Heart right ventricle (tissue), 16 donors: ENCODE measurements at regions not wholly inside any gene's neighbourhood (a gene's known extent, or its start where the extent isn't known, plus 50 kb on each side); places are given as distances from the start of the nearest gene placed in this dataset.

Experiments used
- ATAC-seq, 8 donors: fragments of 200-7000 bp; cut with Tn5 transposase; one replicate each; pipeline ENCODE4 v1.9.1; 2020; ENCODE audit warnings: mild to moderate bottlenecking in 8 of 8, moderate library complexity in 8 of 8, moderate number of reproducible peaks in 1 of 8
- DNase-seq, 2 donors: peaks; one replicate each; pipeline ENCODE4 v3.0.0-alpha.2; 2020
- H3K27ac ChIP-seq, 10 donors: fragments of 200-600 bp; sonication (generic) in 2 of 10; one replicate each; pipeline versions ENCODE4 v1.5.0 to v1.8.0; 2020 to 2022; ENCODE audit warnings: mild to moderate bottlenecking in 3 of 10
- H3K27me3 ChIP-seq, 7 donors: fragments of 200-600 bp; one replicate each; pipeline ENCODE4 v1.8.0; 2021 to 2022; ENCODE audit warnings: mild to moderate bottlenecking in 2 of 7
- H3K36me3 ChIP-seq, 9 donors: fragments of 200-600 bp; sonication (generic) in 1 of 9; one replicate each; pipeline versions ENCODE4 v1.5.0 to v1.8.0; 2020 to 2022; ENCODE audit warnings: mild to moderate bottlenecking in 2 of 9
- H3K4me1 ChIP-seq, 9 donors: fragments of 200-600 bp; sonication (generic) in 1 of 9; one replicate each; pipeline versions ENCODE4 v1.5.0 to v1.8.0; 2020 to 2022; ENCODE audit warnings: mild to moderate bottlenecking in 4 of 9
- H3K4me3 ChIP-seq, 10 donors: fragments of 200-600 bp; sonication (generic) in 2 of 10; one replicate each; pipeline versions ENCODE4 v1.5.0 to v1.8.0; 2020 to 2022; ENCODE audit warnings: mild to moderate bottlenecking in 7 of 10, moderate library complexity in 2 of 10
- H3K9me3 ChIP-seq, 11 donors: fragments of 200-600 bp in 10 of 11; sonication (generic) in 2 of 11; one replicate each; pipeline versions ENCODE4 v1.5.0 to v1.8.0; 2013 to 2022; ENCODE audit warnings: mild to moderate bottlenecking in 2 of 11, control low read depth in 1 of 11, moderate library complexity in 1 of 11
- WGBS, 2 donors: extraction: QIAGEN DNeasy Blood & Tissue Kit; methylation state at CpG; one replicate each; pipeline ENCODE4 v1.1.7; 2013; ENCODE audit warnings: inconsistent platforms in 1 of 2; 5-methylcytosine and 5-hydroxymethylcytosine counted together
- intact Hi-C, 10 donors: fragments of 100-400 bp; cut with DNase I; formaldehyde crosslinking; loops; one replicate each; pipeline versions ENCODE4 v1.11.1 to v1.14.2; 2022
- TF ChIP-seq, protein P1 (sequence below), 9 donors: fragments of 200-600 bp; sonication (generic) in 2 of 9; IDR thresholded peaks; one replicate each; pipeline versions ENCODE4 v1.5.0 to v1.8.0; 2021 to 2022; ENCODE audit warnings: antibody characterized with exemption in 9 of 9, mild to moderate bottlenecking in 5 of 9, moderate library complexity in 1 of 9
- donor health status: Arrhythmogenic right ventricular cardiomyopathy.
- donor health status: ischemic (EF 13 %, LVEDD 7.1; RV severe dilation, severe dysfunction).
- donor health status: healthy with polysubstance abuse.
- donor health status: DM: no; HTN: yes; CAD: no.
- donor health status: DM: no; HTN: no; CAD: no.
- donor health status: ischemic (EF 25% LVEDD 6.9; RV normal size, moderate dysfunction).
- donor health status: ischemic (EF 25% LVEDD 5.7; RV mildly dilated, moderate dysfunction).
- donor health status: healthy.
- donor health status: DM: yes; HTN: yes; CAD: no.
- donor health status: Ischemic cardiomyopathy.
- donor health status: ischemic (EF 35%, LVEDD 5.7; RV mildly dilated, moderate dysfunction).
- donor health status: nonischemic (EF 11% LVEDD 7.7; RV severe dilation, severe dysfunction).
- donor health status: DM: yes; HTN: yes; CAD: no.
- donor health status: PGD.
- donor health status: ischemic (EF 29% LVEDD 5.4; RV normal size, mild dysfunction).
- donor health status: nonischemic (EF 23%, LVEDD 6.1; RV moderate dilation, normal function).

DNA sequence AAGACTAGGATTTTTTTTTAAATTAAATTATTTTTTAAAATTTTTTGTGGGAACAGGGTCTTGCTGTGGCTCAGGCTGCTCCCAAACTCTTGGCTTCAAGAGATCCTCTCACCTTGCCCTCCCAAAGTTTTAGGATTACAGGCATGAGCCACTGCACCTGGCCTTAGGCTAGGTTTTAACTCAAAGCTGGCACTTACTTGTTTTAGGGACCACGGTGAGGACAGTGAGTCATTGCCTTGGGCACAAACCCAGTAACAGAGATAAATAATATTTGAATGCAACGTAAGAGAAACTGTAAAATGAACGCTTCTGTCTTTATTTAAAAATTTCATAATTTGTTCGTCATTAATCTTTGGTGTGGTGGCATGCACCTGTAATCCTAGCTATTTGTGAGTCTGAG is 96.6 kb downstream of the GATA3 start:
- 82 to 88% methylated on average over 4 of the region's 4 CpGs for WGBS, 2 donors
- Histone ChIP-seq H3K36me3 (no peaks in the 10 kb centered on the region), H3K4me1 (no peaks in the 10 kb centered on the region), H3K27ac (no peak overlapping the region), H3K9me3 (no peaks in the 10 kb centered on the region), H3K4me3 (no peak overlapping the region), H3K27me3 (peaks cover 0 to 20% (median 7%) of the 10 kb centered on the region in 7 donors)
- DNase-seq (no peak), ATAC-seq (no peak)
- intact Hi-C loops = no loop called here
- TF ChIP-seq, protein P1, sequence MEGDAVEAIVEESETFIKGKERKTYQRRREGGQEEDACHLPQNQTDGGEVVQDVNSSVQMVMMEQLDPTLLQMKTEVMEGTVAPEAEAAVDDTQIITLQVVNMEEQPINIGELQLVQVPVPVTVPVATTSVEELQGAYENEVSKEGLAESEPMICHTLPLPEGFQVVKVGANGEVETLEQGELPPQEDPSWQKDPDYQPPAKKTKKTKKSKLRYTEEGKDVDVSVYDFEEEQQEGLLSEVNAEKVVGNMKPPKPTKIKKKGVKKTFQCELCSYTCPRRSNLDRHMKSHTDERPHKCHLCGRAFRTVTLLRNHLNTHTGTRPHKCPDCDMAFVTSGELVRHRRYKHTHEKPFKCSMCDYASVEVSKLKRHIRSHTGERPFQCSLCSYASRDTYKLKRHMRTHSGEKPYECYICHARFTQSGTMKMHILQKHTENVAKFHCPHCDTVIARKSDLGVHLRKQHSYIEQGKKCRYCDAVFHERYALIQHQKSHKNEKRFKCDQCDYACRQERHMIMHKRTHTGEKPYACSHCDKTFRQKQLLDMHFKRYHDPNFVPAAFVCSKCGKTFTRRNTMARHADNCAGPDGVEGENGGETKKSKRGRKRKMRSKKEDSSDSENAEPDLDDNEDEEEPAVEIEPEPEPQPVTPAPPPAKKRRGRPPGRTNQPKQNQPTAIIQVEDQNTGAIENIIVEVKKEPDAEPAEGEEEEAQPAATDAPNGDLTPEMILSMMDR (IDR thresholded peaks at IDR 0.05) = no peak

DNA sequence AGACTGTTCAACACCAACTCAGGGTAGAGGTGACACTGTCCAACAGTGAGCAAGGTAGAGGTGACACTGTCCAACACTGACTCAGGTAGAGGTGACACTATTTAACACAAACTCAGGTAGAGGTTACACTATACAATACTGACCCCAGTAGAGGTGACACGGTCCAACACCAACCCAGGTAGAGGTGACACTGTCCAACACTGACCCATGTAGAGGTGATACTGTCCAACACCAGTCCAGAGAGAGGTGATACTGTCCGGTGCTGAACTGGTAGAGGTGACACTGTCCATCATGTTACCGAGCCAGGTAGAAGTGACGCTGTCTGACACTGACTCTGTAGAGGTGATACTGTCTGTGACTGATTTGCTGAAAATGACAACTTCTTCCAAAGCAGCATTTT is 102.4 kb downstream of the GATA3 start:
- H3K27me3 ChIP-seq = peaks cover 0 to 6% (median 0%) of the 10 kb centered on the region in 7 donors
- no peak for ATAC-seq
- no peaks in the 10 kb centered on the region for H3K36me3 ChIP-seq
- H3K9me3 ChIP-seq = no peaks in the 10 kb centered on the region
- no peak for DNase-seq
- no peaks in the 10 kb centered on the region for H3K4me1 ChIP-seq
- H3K27ac ChIP-seq = no peak overlapping the region
- WGBS, 2 donors = 91 to 94% methylated on average over 4 of the region's 4 CpGs
- H3K4me3 ChIP-seq = no peak overlapping the region
- TF ChIP-seq, protein P1 (IDR thresholded peaks at IDR 0.05) = no peak
- intact Hi-C loops = no loop called here

DNA sequence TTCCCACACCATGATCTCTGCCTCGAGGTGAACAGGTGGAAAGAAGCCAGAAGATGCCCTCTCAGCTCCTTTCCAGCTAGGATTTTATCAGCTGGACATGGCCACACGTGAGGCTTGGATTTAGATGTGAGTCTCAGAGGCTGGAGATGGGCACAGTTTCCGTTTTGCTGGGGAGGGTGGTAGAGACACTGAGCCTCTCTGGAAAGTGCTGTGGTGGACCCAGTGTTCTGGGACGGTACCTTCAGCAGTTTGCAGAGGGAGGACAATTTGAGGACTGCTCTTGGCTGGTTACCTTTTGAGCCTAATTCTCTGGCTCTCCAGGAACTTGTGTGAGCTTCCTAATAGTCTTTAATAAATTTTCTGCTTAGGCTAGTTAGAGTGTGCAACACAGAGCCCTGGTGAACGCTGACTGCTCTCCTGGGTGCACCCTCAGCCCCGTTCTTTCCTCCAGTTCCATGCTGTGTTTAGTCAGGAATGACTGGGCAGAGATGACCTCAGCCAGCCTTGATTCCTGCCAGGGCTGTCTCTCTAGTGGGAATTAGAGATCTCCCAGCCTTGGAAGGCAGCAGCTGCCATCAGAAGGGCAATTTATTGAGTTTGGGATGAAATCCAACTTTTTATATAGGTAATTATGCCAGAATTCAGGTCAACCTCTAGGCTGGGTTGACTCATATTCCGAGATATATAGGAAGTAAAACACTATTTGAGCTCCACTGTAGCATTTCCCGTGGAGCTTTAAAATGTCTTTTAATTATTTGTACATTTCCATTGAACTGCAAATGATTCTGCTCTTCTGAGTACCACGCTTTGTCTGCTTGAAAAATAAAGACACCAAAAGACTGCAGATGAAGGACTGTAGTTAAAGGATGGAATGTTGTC is 103.9 kb downstream of the GATA3 start:
- no peaks in the 10 kb centered on the region for H3K4me1 ChIP-seq
- no peak for ATAC-seq
- intact Hi-C loops = no loop called here

DNA sequence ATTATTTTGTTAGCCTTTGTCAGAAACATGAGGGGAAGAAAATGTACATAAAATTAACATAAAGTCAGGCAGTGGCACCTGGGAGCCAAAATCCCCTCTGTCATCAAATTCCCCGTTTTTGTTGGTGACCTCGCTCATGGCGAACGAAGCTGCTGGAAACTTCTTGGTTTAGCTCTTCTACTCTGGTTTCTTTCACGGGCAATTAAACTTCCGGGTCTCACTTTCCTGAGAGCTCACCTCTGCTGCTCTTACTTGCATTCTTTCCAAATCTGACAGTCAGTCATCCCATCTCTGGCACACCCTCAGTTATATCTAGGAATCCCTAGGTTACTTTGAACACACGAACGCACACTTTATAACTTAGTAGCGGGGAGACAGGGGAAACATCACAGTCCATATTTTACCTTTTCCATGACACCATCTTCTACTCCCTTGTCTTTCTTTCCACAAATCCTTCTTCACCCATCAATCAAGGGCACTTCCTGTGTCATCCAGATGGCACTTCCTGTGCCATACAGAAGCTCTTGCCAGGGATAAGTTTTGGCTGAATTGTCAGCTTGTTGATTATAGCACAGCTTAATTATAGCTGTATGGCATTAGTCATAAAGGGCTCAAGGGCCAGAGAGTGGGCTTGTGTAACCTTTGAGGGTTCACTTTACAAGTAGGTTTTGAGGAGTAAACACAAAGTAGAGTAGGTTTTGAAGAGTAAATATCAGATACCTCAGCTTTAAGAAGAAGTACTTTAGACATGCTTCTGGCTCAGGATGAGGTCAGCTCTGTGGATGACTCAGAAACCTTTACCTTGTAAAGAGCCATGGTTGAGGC is 105.1 kb downstream of the GATA3 start:
- H3K4me1 ChIP-seq = no peaks in the 10 kb centered on the region
- peaks cover 0 to 3% (median 0%) of the 10 kb centered on the region in 7 donors for H3K27me3 ChIP-seq
- WGBS, 2 donors = 85 to 90% methylated on average over 9 of the region's 9 CpGs
- no peaks in the 10 kb centered on the region for H3K36me3 ChIP-seq
- TF ChIP-seq, protein P1 (IDR thresholded peaks at IDR 0.05) = no peak
- intact Hi-C loops = no loop called here
- peaks cover 0 to 7% (median 0%) of the 10 kb centered on the region in 11 donors for H3K9me3 ChIP-seq
- no peak for ATAC-seq
- no peak overlapping the region for H3K27ac ChIP-seq
- H3K4me3 ChIP-seq = no peak overlapping the region
- no peak for DNase-seq

More for the DNA sequence above, 103.9 kb downstream of the GATA3 start:
- 59 to 69% methylated on average over 9 of the region's 9 CpGs for WGBS, 2 donors
- H3K36me3 ChIP-seq = no peaks in the 10 kb centered on the region
- TF ChIP-seq, protein P1 (IDR thresholded peaks at IDR 0.05) = no peak
- no peak for DNase-seq
- no peak overlapping the region for H3K27ac ChIP-seq
- no peaks in the 10 kb centered on the region for H3K9me3 ChIP-seq
- H3K27me3 ChIP-seq = peaks cover 0 to 5% (median 0%) of the 10 kb centered on the region in 7 donors
- H3K4me3 ChIP-seq = no peak overlapping the region
